ENCODE measurements at regions not wholly inside any gene's neighbourhood (a gene's known extent, or its start where the extent isn't known, plus 50 kb on each side); places are given as distances from the start of the nearest gene placed in this dataset.

DNA sequence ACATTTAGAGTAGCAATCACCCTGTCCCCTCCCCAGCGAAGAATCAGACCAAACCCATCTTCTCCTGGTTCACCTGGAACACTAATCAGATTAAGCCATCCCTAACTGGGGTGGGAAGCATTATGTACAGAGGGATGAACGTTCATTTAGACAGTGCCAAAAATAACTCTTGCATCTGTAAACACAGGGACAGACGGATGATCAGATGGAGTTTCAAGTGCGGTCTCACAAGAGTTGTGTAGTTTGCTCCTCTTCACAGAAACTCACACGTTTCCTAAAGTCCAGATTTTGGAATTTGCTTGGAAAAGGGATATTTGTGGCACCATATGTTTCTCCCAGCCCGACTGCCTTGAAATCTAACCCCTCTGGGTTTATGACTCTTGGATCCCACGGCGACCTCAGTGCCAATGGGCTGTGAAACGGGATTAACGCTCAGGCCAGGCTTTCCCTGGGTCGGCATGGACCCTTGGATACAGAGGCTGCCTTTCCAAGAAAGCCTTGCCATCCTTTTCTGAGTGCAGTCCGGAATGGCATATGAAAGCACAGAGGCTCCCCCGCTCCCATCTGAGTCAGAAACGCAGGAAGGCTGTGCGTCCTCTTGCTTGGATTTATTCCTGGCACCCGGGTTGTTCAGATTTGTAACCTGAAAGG, 293.2 kb upstream of the HABP2 start:
- DNase-seq (ENCODE audit: low spot score), result no peak

GRCh38 chr10:113261161-113261560, 291.7 kb upstream of the HABP2 start:
- no peak for DNase-seq (ENCODE audit: low spot score)

DNA sequence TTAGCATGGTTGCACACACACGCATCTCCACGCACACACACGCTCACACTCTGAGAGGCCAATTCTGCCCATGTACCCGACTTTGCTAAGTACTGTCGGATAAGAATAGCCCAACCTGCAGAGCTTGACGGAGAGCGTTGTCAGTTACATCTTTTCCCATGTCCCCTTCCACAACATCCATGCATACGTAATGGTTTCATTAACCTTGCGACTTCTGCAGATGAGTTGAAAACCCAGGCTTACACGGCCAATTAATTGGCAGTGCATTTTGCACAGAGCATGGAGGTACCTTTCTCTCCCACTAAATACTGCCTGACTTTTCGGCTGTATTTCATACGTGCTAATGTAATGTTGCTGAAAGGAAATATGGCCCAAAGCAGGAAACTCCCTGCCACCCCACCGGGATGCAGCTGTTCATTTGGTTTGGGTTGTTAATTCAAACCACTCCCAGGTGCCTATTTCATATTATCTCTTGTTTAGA, 291.2 kb upstream of the HABP2 start:
- no peak for DNase-seq (ENCODE audit: low spot score)

GRCh38 chr10:113263056-113263455, 289.8 kb upstream of the HABP2 start:
- DNase-seq (ENCODE audit: low spot score), result no peak

GRCh38 chr10:113264333-113265131, 288.3 kb upstream of the HABP2 start:
- DNase-seq (ENCODE audit: low spot score), result no peak

DNA sequence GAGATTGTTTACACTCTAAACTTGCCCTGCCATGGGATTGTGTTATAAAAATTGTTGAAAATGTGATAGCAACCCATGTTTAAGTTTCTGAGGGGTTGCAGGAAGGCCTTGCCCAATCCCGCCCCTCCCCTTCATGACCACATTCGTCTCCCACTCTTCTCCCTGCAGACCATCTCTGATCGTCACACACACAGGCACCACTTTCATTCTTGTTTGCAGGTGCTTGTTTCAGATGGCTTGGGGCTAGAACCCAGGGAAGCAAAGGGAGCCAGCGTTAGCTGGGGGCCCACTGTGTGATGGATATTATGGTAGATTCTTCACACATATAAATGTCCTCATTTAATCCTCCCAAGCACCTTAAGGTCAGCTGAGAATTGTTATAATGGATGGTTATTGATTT, 286.7 kb upstream of the HABP2 start:
- DNase-seq (ENCODE audit: low spot score), result no peak

DNA sequence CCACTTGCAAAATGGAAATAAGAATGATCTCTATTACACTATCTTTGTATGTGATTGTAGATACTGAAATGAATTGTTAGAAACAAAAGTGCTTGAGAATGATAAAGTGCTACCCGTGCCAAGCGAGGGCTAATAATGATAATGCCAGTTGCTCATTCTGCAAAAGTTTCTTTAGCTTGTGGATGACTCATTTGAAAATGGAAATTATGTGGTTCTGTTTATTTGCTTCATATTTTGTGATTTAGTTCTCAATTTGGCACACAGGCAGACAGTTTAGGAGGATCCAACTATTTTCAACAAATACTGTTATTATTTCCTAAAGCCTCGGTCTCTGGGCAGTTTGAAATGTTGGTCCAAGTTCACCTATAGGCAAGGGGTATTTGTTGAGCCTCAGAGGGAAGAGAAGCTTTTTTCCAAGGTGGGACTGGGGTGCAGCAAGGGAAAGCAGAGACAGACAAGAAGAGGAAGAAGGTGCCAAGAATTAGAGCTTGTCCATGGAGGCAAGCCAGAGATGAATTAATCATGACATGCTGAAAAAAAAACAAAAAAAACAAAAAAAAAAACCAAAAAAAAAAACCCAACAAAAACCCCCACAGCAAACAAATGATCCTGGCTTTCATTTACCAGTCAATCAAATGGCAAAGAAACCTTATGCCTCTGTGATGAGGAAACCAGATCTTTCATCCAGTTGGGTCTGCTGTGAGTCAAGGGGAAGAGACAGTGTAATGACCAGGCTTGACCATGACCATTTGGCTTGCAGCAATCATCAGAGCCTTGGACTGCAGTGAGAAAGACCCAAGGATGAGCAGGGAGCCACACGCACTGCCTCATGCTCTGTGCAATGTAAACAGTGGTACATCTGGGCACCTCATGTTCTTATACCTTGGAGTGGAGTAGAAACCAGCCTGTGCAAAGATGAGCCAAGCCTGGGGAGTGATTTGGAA, 285.0 kb upstream of the HABP2 start:
- DNase-seq (ENCODE audit: low spot score), result no peak

GRCh38 chr10:113269333-113269732, 283.5 kb upstream of the HABP2 start:
- no peak for DNase-seq (ENCODE audit: low spot score)

GRCh38 chr10:113272511-113272910, 280.3 kb upstream of the HABP2 start:
- DNase-seq (ENCODE audit: low spot score), result no peak

- no peak for DNase-seq (ENCODE audit: low spot score)
Measured at GRCh38 chr10:113273181-113274163, 279.4 kb upstream of the HABP2 start.

GRCh38 chr10:113274176-113274829, 278.6 kb upstream of the HABP2 start:
- no peak for DNase-seq (ENCODE audit: low spot score)

- no peak for DNase-seq (ENCODE audit: low spot score)
Measured at GRCh38 chr10:113278221-113278620, 274.6 kb upstream of the HABP2 start.

GRCh38 chr10:113278664-113279063, 274.2 kb upstream of the HABP2 start:
- no peak for DNase-seq (ENCODE audit: low spot score)

DNA sequence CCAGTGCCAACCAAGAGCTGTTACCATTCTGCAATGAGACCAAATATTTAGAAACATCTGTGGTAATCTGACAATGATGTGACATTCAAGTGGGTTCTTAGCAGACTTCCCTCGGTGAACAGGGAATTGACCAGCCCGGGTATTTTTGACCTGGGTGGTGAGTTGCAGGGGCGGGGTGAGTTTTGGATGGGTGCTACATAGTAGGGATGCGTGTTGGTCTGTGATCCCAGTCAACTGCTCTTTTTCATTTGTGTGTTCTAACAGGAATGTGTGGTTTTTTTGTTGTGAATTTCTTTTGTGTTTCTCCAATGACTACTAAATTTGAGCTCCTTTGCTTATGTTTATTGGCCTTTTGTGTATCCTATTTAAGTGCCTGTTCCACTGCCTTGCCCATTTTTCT, 273.6 kb upstream of the HABP2 start:
- no peak for DNase-seq (ENCODE audit: low spot score)

GRCh38 chr10:113282564-113282963, 270.3 kb upstream of the HABP2 start:
- no peak for DNase-seq (ENCODE audit: low spot score)

GRCh38 chr10:113283189-113283588, 269.7 kb upstream of the HABP2 start:
- no peak for DNase-seq (ENCODE audit: low spot score)

GRCh38 chr10:113284635-113285034, 268.2 kb upstream of the HABP2 start:
- DNase-seq (ENCODE audit: low spot score), result no peak

- DNase-seq (ENCODE audit: low spot score), result no peak
Measured at GRCh38 chr10:113285305-113285704, 267.5 kb upstream of the HABP2 start.

DNA sequence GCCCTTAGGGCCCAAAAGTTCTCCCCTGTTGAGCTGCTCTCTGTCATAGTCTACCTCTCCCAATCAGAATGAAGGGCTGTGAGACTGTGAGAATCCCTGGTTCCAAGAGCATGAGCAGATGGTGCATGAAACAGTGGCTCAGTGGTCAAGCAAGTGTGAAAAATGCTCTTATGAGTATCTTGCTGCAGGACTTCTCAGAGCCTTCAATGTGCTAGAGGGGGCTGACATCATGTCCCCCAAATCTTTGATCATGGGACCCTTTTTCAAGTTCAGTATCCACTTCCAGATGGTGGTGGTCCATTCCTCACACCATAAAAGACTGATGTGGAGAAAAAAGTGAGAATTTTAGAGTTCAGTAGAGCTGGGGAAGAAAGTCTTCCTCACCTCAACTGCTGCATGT, 265.3 kb upstream of the HABP2 start:
- no peak for DNase-seq (ENCODE audit: low spot score)

GRCh38 chr10:113290137-113290536, 262.7 kb upstream of the HABP2 start:
- no peak for DNase-seq (ENCODE audit: low spot score)

DNA sequence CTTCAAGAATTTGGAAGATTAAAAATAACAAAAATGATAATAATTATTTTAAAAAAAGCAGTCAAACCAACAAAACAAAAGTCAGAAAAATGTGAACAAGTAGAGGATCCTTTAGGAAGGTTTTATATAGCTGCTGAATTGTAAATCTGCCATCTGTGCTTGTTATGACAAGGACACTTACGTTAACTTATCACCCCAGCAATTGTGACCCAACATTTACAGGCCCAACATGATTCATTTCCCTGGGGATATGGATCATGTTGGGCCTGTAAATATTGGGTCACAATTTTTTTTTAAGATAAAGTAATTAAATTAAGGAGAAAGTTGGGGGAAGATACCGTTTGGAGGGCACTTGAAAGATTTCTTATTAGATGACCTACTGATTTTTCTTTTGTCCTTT, 261.4 kb upstream of the HABP2 start:
- no peak for DNase-seq (ENCODE audit: low spot score)
